H9 (cell line): ENCODE measurements at regions not wholly inside any gene's neighbourhood (a gene's known extent, or its start where the extent isn't known, plus 50 kb on each side); places are given as distances from the start of the nearest gene placed in this dataset.

ENCODE experiments used
- DNase-seq: peaks from one replicate; pipeline ENCODE4 v3.0.0-alpha.2; 2017
- H2AFZ ChIP-seq: one replicate; pipeline ENCODE4 v1.6.1; 2013; ENCODE audit warnings: mild to moderate bottlenecking, low read length, control low read depth, moderate library complexity
- H2AK5ac ChIP-seq: 2 replicates; pipeline ENCODE4 v1.6.1; 2013; ENCODE audit warnings: low read length, control low read depth, mixed read lengths; ENCODE audit not compliant: insufficient read length
- H2BK120ac ChIP-seq: one replicate; pipeline ENCODE4 v1.6.1; 2013; ENCODE audit warnings: low read depth, mild to moderate bottlenecking, low read length, control low read depth, inconsistent platforms; ENCODE audit not compliant: poor library complexity, severe bottlenecking
- H2BK12ac ChIP-seq: 2 replicates; pipeline ENCODE4 v1.6.1; 2013; ENCODE audit warnings: low read length, control low read depth, mixed read lengths, low read depth; ENCODE audit not compliant: insufficient read length
- H2BK15ac ChIP-seq: 2 replicates; pipeline ENCODE4 v1.6.1; 2013; ENCODE audit warnings: low read depth, low read length, control low read depth
- H2BK20ac ChIP-seq: one replicate; pipeline ENCODE4 v1.6.1; 2013; ENCODE audit warnings: low read depth, mild to moderate bottlenecking, low read length, control low read depth, inconsistent platforms; ENCODE audit not compliant: poor library complexity, severe bottlenecking
- H2BK5ac ChIP-seq: 2 replicates; pipeline ENCODE4 v1.6.1; 2013; ENCODE audit warnings: low read length, control low read depth, mixed read lengths; ENCODE audit not compliant: insufficient read length
- H3K14ac ChIP-seq: 2 replicates; pipeline ENCODE4 v1.6.1; 2013; ENCODE audit warnings: low read length, control low read depth; ENCODE audit not compliant: insufficient read depth
- H3K18ac ChIP-seq: 2 replicates; pipeline ENCODE4 v1.6.1; 2013; ENCODE audit warnings: low read depth, mild to moderate bottlenecking, mixed read lengths, low read length, control low read depth; ENCODE audit not compliant: insufficient read length
- H3K23ac ChIP-seq: 2 replicates; pipeline ENCODE4 v1.6.1; 2013; ENCODE audit warnings: low read length, control low read depth, mixed read lengths, low read depth; ENCODE audit not compliant: insufficient read length
- H3K23me2 ChIP-seq: 2 replicates; pipeline ENCODE4 v1.6.1; 2013; ENCODE audit warnings: low read depth, mild to moderate bottlenecking, mixed read lengths, low read length, control low read depth; ENCODE audit not compliant: insufficient read length, poor library complexity, severe bottlenecking
- H3K27ac ChIP-seq: 2 replicates; pipeline ENCODE4 v1.5.1; 2013; ENCODE audit warnings: low read length, control low read depth, mixed read lengths, low read depth; ENCODE audit not compliant: insufficient read length
- H3K27me3 ChIP-seq: 2 replicates; pipeline ENCODE4 v1.6.1; 2013; ENCODE audit warnings: low read length, control low read depth, inconsistent platforms; ENCODE audit not compliant: insufficient read depth
- H3K4ac ChIP-seq: 2 replicates; pipeline ENCODE4 v1.6.1; 2013; ENCODE audit warnings: low read depth, mild to moderate bottlenecking, control low read depth, inconsistent platforms, low read length, moderate library complexity
- H3K4me1 ChIP-seq: 2 replicates; pipeline ENCODE4 v1.6.1; 2013; ENCODE audit warnings: low read length, control low read depth, inconsistent platforms; ENCODE audit not compliant: insufficient read depth
- H3K4me2 ChIP-seq: 2 replicates; pipeline ENCODE4 v1.6.1; 2013; ENCODE audit warnings: low read length, control low read depth, mixed read lengths; ENCODE audit not compliant: insufficient read length, insufficient read depth
- H3K56ac ChIP-seq: 2 replicates; pipeline ENCODE4 v1.6.1; 2013; ENCODE audit warnings: low read depth, mild to moderate bottlenecking, mixed read lengths, low read length, control low read depth; ENCODE audit not compliant: insufficient read length
- H3K79me1 ChIP-seq: 2 replicates; pipeline ENCODE4 v1.6.1; 2013; ENCODE audit warnings: low read depth, mild to moderate bottlenecking, moderate library complexity, low read length, control low read depth, inconsistent platforms; ENCODE audit not compliant: insufficient read depth, poor library complexity, severe bottlenecking
- H3K79me2 ChIP-seq: 2 replicates; pipeline ENCODE4 v1.6.1; 2013; ENCODE audit warnings: low read length, control low read depth, inconsistent platforms; ENCODE audit not compliant: insufficient read depth
- H3K9ac ChIP-seq: 2 replicates; pipeline ENCODE4 v1.6.1; 2013; ENCODE audit warnings: low read length, control low read depth, mixed read lengths; ENCODE audit not compliant: insufficient read length; ENCODE audit errors: extremely low read depth
- H3K9me3 ChIP-seq: one replicate; pipeline ENCODE4 v1.6.1; 2013; ENCODE audit warnings: low read depth, low read length, inconsistent platforms; ENCODE audit not compliant: control insufficient read depth
- H3T11ph ChIP-seq: one replicate; pipeline ENCODE4 v1.6.1; 2013; ENCODE audit warnings: mild to moderate bottlenecking, low read length, control low read depth, inconsistent platforms
- H4K20me1 ChIP-seq: one replicate; pipeline ENCODE4 v1.6.1; 2013; ENCODE audit not compliant: control insufficient read depth, insufficient read length, insufficient read depth
- H4K5ac ChIP-seq: 2 replicates; pipeline ENCODE4 v1.6.1; 2013; ENCODE audit warnings: low read depth, mild to moderate bottlenecking, mixed read lengths, low read length, control low read depth; ENCODE audit not compliant: insufficient read length
- H4K8ac ChIP-seq: replicated peaks from 2 replicates; pipeline ENCODE4 v1.6.1; 2013; ENCODE audit warnings: low read length, control low read depth, mixed read lengths, low read depth; ENCODE audit not compliant: insufficient read length
- H4K91ac ChIP-seq: 2 replicates; pipeline ENCODE4 v1.6.1; 2013; ENCODE audit warnings: low read depth, mild to moderate bottlenecking, moderate library complexity, mixed read lengths, low read length, control low read depth; ENCODE audit not compliant: insufficient read length
- H3K27ac Mint-ChIP-seq, 3 experiments: 2 replicates in 2 of 3; 3 replicates in 1 of 3; pipeline ENCODE4 v1.8.0; 2020 to 2021; ENCODE audit warnings: mixed read lengths in 3 of 3, mild to moderate bottlenecking in 1 of 3, moderate library complexity in 1 of 3
- H3K27me3 Mint-ChIP-seq: 2 replicates; pipeline ENCODE4 v1.8.0; 2021; ENCODE audit warnings: low read depth, mild to moderate bottlenecking, moderate library complexity, mixed read lengths
- H3K36me3 Mint-ChIP-seq, 3 experiments: 2 replicates in 2 of 3; 3 replicates in 1 of 3; pipeline ENCODE4 v1.8.0; 2020 to 2021; ENCODE audit warnings: low read depth in 3 of 3, mixed read lengths in 3 of 3; ENCODE audit not compliant: insufficient read depth in 1 of 3
- H3K4me1 Mint-ChIP-seq, 2 experiments: 2 replicates each; pipeline ENCODE4 v1.8.0; 2020; ENCODE audit warnings: mixed read lengths in 2 of 2
- H3K4me3 Mint-ChIP-seq, 2 experiments: 2 replicates in 1 of 2; 3 replicates in 1 of 2; pipeline ENCODE4 v1.8.0; 2020 to 2021; ENCODE audit warnings: mild to moderate bottlenecking in 2 of 2, mixed read lengths in 2 of 2, moderate library complexity in 1 of 2
- H3K9me3 Mint-ChIP-seq, 2 experiments: 2 replicates in 1 of 2; 3 replicates in 1 of 2; pipeline ENCODE4 v1.8.0; 2020; ENCODE audit warnings: mild to moderate bottlenecking in 2 of 2, mixed read lengths in 2 of 2, moderate library complexity in 1 of 2
- WGBS: extraction: QIAGEN DNeasy Blood & Tissue Kit; methylation state at CpG from one replicate; pipeline ENCODE4 v1.1.7; 2013; ENCODE audit warnings: missing lambda C conversion rate, low lambda C conversion rate, mixed read lengths; ENCODE audit not compliant: insufficient read length; ENCODE audit errors: extremely low coverage; 5-methylcytosine and 5-hydroxymethylcytosine counted together
- TF ChIP-seq, protein P1 (sequence below): fragments of 200-600 bp; sonication (generic); conservative IDR thresholded peaks from 3 replicates; pipeline ENCODE4 v1.8.0; 2021; ENCODE audit warnings: antibody characterized with exemption, mild to moderate bottlenecking

DNA sequence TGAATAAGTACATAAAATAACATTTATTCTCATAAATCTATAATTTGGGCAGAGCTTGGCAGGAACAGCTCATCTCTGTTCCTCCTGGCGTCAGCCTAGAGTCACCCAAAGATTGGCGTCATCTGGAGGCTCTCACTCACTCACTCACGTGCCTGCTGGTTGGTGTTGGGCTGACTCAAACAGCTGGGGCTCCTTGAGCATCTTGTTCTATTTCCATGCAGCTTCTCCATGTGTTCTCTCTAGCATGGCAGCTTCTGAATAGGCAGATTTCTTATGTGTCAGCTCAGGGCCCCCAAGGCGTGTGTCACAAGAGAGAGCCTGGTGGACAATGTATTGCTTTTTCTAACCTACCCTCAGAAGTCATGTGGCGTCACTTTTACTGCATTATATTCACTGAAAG is 70.6 kb upstream of the RAB3GAP2 start:
- H3K56ac ChIP-seq: no peak overlapping the region
- H3K9me3 ChIP-seq: no peaks in the 10 kb centered on the region
- H4K20me1 ChIP-seq: no peaks in the 10 kb centered on the region
- Mint-ChIP-seq H3K27ac (no peak overlapping the region), H3K4me1 (peaks cover 31 to 37% of the 10 kb centered on the region in 2 experiments), H3K4me3 (no peak overlapping the region), H3K36me3 (peaks cover 0 to 2% (median 0%) of the 10 kb centered on the region in 3 experiments; a peak in 2 of 7 replicates), H3K27me3 (peaks cover 2% of the 10 kb centered on the region; the same call in 1 of the 2 replicates), H3K9me3 (no peaks in the 10 kb centered on the region)
- H3K4ac ChIP-seq: no peak overlapping the region
- H3K23me2 ChIP-seq: no peaks in the 10 kb centered on the region
- no peak overlapping the region for H3K9ac ChIP-seq
- no peak for DNase-seq
- no peak overlapping the region for H2BK15ac ChIP-seq
- no peaks in the 10 kb centered on the region for H3K79me2 ChIP-seq
- H3K79me1 ChIP-seq: no peaks in the 10 kb centered on the region
- H3T11ph ChIP-seq: no peak overlapping the region
- H4K91ac ChIP-seq: no peak overlapping the region
- H3K4me1 ChIP-seq: peaks cover 5% of the 10 kb centered on the region; the same call in 1 of the 2 replicates
- no CpG with 5 or more reads among the region's 5 CpGs for WGBS
- no peaks in the 10 kb centered on the region for H3K27me3 ChIP-seq
- H3K18ac ChIP-seq: no peak overlapping the region
- H4K8ac ChIP-seq: no peak overlapping the region
- H2AK5ac ChIP-seq: no peak overlapping the region
- H4K5ac ChIP-seq: no peak overlapping the region
- H3K27ac ChIP-seq: no peak overlapping the region
- no peak overlapping the region for H2BK120ac ChIP-seq
- no peak overlapping the region for H3K23ac ChIP-seq
- no peak overlapping the region for H2BK20ac ChIP-seq
- TF ChIP-seq, protein P1, sequence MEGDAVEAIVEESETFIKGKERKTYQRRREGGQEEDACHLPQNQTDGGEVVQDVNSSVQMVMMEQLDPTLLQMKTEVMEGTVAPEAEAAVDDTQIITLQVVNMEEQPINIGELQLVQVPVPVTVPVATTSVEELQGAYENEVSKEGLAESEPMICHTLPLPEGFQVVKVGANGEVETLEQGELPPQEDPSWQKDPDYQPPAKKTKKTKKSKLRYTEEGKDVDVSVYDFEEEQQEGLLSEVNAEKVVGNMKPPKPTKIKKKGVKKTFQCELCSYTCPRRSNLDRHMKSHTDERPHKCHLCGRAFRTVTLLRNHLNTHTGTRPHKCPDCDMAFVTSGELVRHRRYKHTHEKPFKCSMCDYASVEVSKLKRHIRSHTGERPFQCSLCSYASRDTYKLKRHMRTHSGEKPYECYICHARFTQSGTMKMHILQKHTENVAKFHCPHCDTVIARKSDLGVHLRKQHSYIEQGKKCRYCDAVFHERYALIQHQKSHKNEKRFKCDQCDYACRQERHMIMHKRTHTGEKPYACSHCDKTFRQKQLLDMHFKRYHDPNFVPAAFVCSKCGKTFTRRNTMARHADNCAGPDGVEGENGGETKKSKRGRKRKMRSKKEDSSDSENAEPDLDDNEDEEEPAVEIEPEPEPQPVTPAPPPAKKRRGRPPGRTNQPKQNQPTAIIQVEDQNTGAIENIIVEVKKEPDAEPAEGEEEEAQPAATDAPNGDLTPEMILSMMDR: no peak
- H3K4me2 ChIP-seq: no peak overlapping the region
- H3K14ac ChIP-seq: no peak overlapping the region
- no peak overlapping the region for H2BK12ac ChIP-seq
- H2AFZ ChIP-seq: no peak overlapping the region
- H2BK5ac ChIP-seq: no peak overlapping the region
